Sciatic nerve (tissue), 2 donors: ENCODE measurements at regions not wholly inside any gene's neighbourhood (a gene's known extent, or its start where the extent isn't known, plus 50 kb on each side); places are given as distances from the start of the nearest gene placed in this dataset.

Experiments used
- ATAC-seq: fragments of 200-7000 bp; cut with Tn5 transposase; one replicate; pipeline ENCODE4 v1.9.1; 2020; ENCODE audit warnings: mild to moderate bottlenecking, moderate library complexity
- DNase-seq: peaks from one replicate; pipeline ENCODE4 v3.0.0-alpha.2; 2020; ENCODE audit warnings: low spot score
- intact Hi-C: fragments of 100-400 bp; cut with DNase I; formaldehyde crosslinking; loops from one replicate; pipeline ENCODE4 v1.14.2; 2022
- donor health status: DM: no; HTN: no; CAD: no.
- donor health status: DM: no; HTN: no; CAD: no.

DNA sequence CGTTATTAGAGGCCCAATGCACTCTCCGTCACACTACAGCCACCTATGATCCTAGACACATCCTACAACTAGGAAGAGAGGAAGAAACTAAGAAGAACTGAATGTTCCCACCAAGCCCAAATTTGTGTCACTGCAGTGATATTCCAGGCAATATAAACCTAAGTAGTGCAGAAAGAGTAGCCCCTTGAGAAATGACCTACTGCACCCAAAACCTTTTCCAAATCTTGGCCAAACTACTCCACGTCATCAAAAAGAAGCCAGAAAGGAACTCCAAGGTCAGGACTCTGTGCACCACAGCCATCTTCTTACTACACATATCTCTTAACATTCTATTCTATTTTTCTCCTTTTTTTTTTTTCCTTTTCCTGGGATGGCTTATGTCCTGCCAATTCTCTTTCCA lies 60.2 kb downstream of the ADAMTS1 start:
- intact Hi-C loops: no loop called here
- no peak for DNase-seq
- ATAC-seq: peak; percentile 88

DNA sequence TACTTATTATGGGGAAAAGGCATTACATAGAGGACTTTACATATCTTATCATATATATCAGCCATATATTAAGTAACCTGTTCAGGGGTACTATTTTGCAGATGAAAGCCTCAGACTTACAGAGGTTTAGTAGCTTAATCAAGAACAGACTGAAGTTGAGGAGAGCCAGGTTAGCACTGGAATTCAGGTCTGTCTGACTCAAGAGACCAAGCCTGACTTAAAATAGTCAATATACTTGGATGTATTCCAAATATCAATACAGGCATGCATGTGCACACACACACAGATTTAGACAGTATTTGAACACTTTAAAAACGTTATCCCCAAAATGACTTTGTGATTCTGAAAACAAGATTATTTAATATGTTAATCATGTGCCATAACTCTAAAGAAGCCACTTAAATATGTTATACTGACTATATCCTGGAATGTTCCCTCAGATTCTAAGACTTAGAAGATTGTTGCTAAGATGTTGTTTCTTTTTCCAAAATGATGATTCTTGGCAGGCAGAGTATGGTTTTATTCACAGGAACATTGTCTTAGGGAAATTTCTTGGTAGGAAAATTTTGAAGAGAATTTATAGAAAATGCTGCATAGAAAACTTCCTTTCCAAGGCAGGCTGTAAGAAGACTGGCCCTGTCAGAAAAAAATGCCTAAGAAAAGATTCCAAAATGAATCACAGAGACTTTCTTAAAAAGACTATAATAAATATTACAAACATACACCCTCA lies 61.6 kb downstream of the ADAMTS1 start:
- ATAC-seq (no peak), DNase-seq (no peak)
- intact Hi-C loops: no loop called here

DNA sequence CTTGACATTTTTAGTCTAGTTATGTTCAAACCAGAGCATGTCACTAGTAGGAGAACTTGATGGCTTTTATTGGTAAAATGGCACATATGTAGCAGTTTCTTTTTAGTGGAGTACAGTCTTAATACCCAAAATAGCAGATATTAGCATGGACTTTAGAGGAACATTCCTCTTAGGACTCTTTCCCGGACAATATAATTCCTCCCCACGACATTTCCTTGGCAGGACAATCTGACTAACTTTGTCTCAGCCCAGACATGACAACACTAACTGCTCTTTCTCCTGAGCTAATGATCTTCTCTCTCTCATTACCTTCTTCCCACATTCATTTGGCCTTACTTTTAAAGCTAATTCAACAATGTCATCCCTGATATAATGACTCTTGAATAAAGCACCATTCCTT lies 62.5 kb downstream of the ADAMTS1 start:
- intact Hi-C loops: no loop called here
- DNase-seq: no peak
- ATAC-seq: peak; percentile 47

DNA sequence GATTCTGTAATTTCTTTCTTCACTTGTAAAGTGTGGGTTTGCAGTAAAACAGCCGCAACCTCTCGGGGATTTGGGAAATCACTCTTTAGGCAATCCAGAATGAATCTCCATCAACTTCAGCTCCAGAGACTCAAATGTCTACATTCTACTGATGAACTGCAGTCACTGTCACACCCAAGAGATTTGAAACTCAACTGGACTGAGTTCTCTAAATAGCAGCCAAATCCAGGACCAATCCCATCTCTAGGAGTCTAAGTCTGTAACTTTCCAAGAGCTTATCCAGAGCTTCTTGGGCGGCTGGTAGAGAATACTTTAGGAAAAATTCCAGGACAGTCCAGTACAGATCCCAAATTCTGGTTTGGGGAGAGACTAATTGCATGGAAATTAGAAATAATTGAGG lies 62.9 kb downstream of the ADAMTS1 start:
- ATAC-seq (peak; percentile 28), DNase-seq (no peak)
- intact Hi-C loops: no loop called here

- no peak for DNase-seq
- ATAC-seq: no peak
- intact Hi-C loops: no loop called here
Observed at GRCh38 chr21:26781331-26781730, 63.9 kb downstream of the ADAMTS1 start.

DNA sequence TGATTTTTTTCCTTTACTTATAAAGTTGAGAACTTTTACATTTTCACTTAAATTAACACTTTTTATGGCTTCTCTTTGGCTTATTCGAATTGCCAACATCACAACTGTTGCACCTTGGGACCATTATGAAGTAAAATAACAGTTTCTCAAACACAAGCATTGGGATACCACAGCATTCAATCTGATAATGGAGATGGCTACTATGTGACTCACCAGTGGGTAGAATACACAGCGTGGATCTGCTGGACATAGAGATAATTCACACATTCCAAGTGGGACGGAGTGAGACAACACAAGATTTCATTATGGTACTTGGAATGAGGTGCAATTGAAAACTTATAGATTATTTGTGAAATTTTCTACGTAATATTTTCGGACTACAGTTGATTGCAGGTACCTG lies 68.0 kb downstream of the ADAMTS1 start:
- DNase-seq (no peak), ATAC-seq (no peak)
- intact Hi-C loops: no loop called here

- DNase-seq (no peak), ATAC-seq (no peak)
- intact Hi-C loops: no loop called here
Observed at GRCh38 chr21:26776310-26777021, 68.7 kb downstream of the ADAMTS1 start.

DNA sequence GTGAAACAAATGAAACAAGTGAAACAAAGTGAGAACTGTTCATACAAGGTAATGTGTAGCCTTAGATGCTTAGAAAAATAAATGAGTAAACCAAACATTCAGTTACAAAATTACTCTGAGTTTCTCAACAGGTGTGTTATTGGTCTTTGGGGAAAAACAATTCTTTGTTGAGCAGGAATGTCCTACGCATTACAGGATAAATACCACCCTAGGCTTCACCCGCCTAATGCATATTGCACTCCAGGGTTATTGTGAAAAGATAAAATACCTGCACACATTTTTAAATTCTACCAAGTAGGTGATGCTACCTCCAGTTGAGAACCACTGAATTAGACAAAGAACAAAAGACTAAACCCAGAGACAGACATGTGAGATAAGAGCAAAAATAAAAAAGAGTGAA lies 72.2 kb downstream of the ADAMTS1 start:
- DNase-seq (no peak), ATAC-seq (no peak)
- intact Hi-C loops: no loop called here

- intact Hi-C loops: loop anchor here (5.0 kb wide), 1 partner anchor 78 kb away; the partner anchor contains the start of gene ADAMTS1
- peak; percentile 71 for ATAC-seq
- no peak for DNase-seq
Observed at GRCh38 chr21:26769613-26770188, 75.5 kb downstream of the ADAMTS1 start.

GRCh38 chr21:26766826-26767325 lies 78.3 kb downstream of the ADAMTS1 start:
- DNase-seq (no peak), ATAC-seq (no peak)
- intact Hi-C loops: loop anchor here (5.0 kb wide), 1 partner anchor 80 kb away; the partner anchor contains the start of gene ADAMTS1

DNA sequence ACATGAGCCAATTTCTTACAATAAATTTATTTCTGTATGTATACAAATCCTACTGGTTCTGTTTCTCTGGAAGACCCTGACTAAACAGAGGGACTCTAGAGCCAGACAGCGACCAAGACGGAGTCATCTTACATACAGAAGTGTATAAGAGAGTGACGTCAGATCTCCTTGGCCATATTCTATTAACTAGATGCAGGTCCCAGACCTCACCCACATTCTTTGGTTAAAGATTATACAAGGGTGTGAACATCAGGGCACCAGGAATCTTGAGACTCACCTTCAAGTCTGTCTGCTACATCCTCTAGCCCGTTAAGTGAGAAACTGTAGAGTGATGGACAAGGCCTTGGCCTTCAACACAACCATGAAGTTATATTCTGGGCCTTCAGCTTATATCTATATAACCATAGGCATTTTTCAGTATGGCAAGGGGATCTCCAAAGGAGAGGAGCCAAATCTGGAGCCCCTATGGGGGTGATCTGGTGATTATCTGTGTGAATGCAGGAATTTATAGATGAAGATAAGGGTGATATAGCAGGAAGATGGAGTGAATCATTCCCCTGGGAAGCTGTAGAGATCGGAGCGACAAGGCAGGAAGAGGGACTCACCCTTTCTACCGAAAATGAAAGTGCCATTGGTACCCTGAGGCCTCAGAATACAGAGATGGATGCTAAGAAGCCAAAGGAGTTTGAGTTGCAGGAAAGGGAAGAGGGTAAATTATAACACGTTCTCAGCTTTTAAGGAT lies 83.9 kb downstream of the ADAMTS1 start:
- ATAC-seq: no peak
- intact Hi-C loops: no loop called here

DNA sequence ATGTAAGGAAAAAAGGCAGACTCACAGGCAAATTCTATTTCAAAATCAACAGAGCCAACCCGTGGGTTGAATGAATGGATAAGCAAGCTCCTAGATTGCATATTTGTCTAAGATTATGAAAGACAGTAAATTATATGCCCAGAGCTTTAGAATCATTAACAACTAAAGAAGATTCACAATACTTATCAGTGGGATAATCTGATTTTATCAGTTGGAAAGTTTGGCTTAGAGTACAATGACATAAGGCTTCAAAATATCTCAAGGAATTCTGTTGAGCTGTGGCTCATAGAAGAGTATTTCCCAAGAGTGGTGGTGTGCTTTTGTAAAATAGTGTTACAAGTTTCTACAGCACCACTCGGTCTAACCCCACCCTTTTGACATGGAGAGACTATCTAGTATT lies 85.5 kb downstream of the ADAMTS1 start:
- ATAC-seq (no peak), DNase-seq (no peak)
- intact Hi-C loops: no loop called here

More for the DNA sequence above, 83.9 kb downstream of the ADAMTS1 start:
- DNase-seq: no peak

GRCh38 chr21:26758083-26758880 lies 86.9 kb downstream of the ADAMTS1 start:
- no peak for DNase-seq
- intact Hi-C loops: no loop called here
- no peak for ATAC-seq

- DNase-seq: no peak
- intact Hi-C loops: no loop called here
- peak; percentile 42 for ATAC-seq
Observed at GRCh38 chr21:26756491-26757159, 88.6 kb downstream of the ADAMTS1 start.

DNA sequence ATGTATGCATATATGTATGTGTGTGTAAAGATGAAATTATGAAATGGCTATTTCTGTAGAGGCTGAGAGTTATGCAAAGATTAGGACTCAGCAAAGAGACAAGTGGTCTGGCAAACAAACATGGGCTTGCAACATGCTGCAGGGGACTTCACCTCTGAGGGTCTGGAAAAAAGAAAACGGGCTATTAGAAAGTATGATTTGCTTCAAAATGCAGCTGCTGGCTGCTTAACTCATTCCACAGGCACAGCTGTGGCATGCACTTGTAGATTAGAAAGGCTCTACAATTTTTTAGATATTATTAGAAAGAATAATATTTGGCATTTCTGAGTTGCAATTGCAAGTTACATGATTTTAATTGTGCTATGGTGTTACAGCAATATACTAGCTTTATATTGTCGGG lies 90.4 kb downstream of the ADAMTS1 start:
- DNase-seq (no peak), ATAC-seq (no peak)
- intact Hi-C loops: no loop called here

DNA sequence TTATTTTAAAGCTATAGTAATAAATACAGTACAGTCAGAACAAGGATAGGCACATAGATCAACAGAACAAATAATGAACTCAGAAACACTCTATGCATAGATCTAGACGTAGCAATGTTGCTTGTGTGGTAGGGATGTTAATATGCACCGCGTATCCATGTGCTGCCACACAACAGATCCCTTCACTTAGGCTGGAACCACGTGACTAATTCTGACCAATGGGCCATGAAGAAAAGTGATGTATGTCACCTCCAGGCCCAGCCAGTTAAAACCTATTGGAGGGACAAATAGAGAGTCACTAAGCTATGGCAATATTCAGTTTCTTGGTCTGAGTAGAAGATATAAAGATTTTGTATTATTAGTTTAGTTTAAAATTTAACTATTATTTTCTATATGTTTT lies 91.4 kb downstream of the ADAMTS1 start:
- DNase-seq (no peak), ATAC-seq (no peak)
- intact Hi-C loops: no loop called here

DNA sequence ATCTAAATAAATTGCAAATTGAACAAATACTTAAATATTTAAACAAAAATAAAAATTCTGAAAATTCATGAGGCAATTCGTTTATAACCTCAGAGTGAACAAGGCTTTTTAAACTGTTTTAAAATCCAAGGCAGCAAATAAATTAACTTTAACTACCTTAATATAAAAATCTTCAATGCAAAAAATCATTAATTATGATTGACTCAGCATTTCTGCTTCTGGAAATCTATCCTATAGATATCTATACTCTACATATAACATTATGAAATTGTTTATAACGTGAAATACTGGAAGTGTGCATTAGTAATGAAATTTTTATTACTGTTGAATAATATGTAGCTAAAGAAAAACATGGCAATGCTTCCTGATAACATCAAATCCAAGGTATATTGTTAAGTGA lies 92.4 kb downstream of the ADAMTS1 start:
- ATAC-seq (no peak), DNase-seq (no peak)
- intact Hi-C loops: no loop called here

- DNase-seq (no peak), ATAC-seq (no peak)
- intact Hi-C loops: no loop called here
Observed at GRCh38 chr21:26751305-26751704, 93.9 kb downstream of the ADAMTS1 start.
